ENCODE measurements at regions not wholly inside any gene's neighbourhood (a gene's known extent, or its start where the extent isn't known, plus 50 kb on each side); places are given as distances from the start of the nearest gene placed in this dataset.
"Not testable (repeated sequence)": the region's sequence is repeated elsewhere in the genome, so short reads cannot be mapped to it uniquely, and the experiment has no call there.

DNA sequence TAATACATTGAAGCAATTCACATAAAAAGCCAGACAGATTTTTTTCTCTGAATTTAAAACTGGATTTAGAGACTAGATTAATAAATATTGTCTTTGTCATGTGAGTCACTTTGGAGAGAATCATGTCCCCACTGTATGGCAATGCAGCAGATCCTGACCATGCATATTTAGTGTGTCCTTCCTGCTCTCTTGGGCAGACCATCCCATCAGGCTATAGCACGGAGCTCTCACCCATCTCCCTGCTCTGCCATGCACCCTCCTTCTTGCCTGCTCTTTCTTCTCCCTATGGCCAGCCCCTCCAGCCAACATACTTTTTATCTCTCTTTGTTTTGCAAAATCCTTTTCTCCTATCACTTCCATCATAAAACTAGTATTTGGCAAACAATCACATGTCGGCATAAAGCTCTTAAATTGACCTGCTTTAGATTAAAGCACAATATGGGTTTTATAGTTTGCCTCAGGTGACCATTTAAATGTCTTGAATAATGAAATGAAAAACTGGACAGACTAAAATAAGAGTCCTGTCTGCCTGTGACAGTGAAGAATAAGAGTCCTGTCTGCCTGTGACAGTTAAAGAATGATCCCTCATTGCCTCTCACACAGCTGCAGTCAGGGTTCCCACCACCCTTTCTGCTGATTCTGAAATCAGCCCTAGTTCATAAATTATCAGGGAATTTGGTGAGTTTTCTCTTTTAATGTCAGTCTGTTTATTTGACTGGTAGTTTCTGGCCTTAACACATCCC, 315.0 kb upstream of the PLGLB2 start:
- H3K27ac ChIP-seq (ENCODE audit: low read length); DNase-seq; H3K36me3 ChIP-seq (ENCODE audit: control insufficient read depth, insufficient read depth, low read length); H3K4me1 ChIP-seq (ENCODE audit: control insufficient read depth, insufficient read depth, low read length); H3K9me3 ChIP-seq (replicated peaks; ENCODE audit: control insufficient read depth, low read depth, low read length); H3K4me3 ChIP-seq (ENCODE audit: low read length); H3K27me3 ChIP-seq (ENCODE audit: control insufficient read depth, insufficient read depth, low read length): not testable (repeated sequence)
- no CpG with 5 or more reads among the region's 2 CpGs for WGBS (ENCODE audit: insufficient coverage)

DNA sequence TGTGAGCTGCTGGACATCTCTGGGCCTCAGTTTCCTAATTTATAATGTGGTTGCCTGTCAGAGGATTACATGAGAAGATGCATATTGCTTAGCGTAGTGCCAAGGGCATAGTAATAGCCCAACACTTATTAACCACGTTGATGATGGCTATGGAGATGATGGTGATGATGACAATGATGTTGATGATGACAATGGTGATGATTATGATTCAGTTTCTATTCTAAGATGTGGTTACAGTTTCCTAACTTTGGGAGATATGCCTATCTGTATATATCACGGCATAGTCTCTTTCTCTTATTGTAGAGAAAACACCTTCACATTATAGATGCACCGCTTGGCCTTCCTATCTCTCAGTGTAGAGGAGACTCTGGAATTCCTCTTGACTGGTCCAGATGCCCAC, 311.9 kb upstream of the PLGLB2 start:
- H3K27me3 ChIP-seq (ENCODE audit: control insufficient read depth, insufficient read depth, low read length); H3K4me1 ChIP-seq (ENCODE audit: control insufficient read depth, insufficient read depth, low read length); H3K9me3 ChIP-seq (replicated peaks; ENCODE audit: control insufficient read depth, low read depth, low read length); H3K4me3 ChIP-seq (ENCODE audit: low read length); DNase-seq; H3K36me3 ChIP-seq (ENCODE audit: control insufficient read depth, insufficient read depth, low read length); H3K27ac ChIP-seq (ENCODE audit: low read length): not testable (repeated sequence)
- WGBS (ENCODE audit: insufficient coverage) = no CpG with 5 or more reads among the region's 4 CpGs

DNA sequence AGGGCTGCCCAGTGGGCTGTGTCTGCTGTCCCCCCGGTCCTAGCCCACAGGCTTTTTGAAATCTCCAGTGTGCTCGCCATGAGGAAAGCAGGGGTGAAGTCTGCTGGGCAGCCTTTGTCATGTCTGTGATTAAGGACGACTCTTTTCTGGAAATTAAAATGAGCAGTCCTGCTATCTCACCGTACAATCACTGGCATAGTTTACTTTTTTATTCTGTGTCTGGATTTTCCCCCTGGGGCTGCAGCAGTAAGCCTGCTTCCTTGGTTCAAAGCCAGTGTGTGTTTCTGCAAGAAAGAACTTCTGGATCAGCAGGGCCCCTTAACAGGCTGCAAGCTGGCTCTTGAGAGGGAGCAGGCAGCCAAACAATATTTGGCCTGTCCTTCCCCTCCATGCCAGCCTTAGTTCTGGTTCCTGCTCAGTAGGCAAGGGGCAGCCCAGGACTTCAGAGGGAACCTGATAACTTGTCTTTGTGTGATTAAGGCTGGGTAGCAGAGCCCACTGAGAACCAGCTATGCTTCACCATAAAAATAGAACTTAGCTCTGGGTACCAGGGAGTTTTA, 310.1 kb upstream of the PLGLB2 start:
- not testable (repeated sequence) for DNase-seq; H3K4me1 ChIP-seq (ENCODE audit: control insufficient read depth, insufficient read depth, low read length); H3K4me3 ChIP-seq (ENCODE audit: low read length); H3K27me3 ChIP-seq (ENCODE audit: control insufficient read depth, insufficient read depth, low read length); H3K9me3 ChIP-seq (replicated peaks; ENCODE audit: control insufficient read depth, low read depth, low read length); H3K36me3 ChIP-seq (ENCODE audit: control insufficient read depth, insufficient read depth, low read length); H3K27ac ChIP-seq (ENCODE audit: low read length)
- no CpG with 5 or more reads among the region's 4 CpGs for WGBS (ENCODE audit: insufficient coverage)

DNA sequence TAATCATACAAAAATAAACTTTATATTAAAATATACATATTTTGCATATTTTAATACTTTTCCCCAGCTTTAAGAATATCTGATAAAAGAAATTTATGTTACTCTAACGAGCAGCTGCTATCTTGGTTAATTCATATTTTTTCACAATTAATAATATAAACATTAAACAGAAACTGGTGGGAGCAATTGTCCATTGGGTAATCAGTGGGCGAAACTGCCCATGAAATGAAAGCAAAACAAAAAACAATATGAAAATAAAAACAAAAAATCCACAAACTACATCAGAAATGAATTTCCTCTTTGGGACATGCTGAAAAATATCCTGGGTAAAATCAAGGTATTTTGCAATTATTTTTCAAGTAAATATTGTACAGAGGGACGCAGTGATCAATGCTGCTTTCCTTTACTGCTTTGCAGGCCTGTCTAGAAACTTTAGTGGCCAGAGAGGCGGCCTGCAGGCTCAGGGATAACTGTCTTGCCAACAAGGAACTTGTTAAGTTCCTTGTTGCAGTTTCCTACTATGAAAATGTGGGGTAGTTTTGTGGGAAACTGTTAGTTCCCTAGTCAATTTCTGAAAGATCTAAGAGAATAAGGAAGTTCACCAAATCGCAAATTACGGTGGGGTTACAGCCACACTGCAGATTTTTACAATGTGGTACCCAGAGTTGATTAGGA, 309.0 kb upstream of the PLGLB2 start:
- H3K27ac ChIP-seq (ENCODE audit: low read length); DNase-seq; H3K27me3 ChIP-seq (ENCODE audit: control insufficient read depth, insufficient read depth, low read length); H3K4me3 ChIP-seq (ENCODE audit: low read length); H3K4me1 ChIP-seq (ENCODE audit: control insufficient read depth, insufficient read depth, low read length); H3K36me3 ChIP-seq (ENCODE audit: control insufficient read depth, insufficient read depth, low read length); H3K9me3 ChIP-seq (replicated peaks; ENCODE audit: control insufficient read depth, low read depth, low read length): not testable (repeated sequence)
- no CpG with 5 or more reads among the region's 6 CpGs for WGBS (ENCODE audit: insufficient coverage)

DNA sequence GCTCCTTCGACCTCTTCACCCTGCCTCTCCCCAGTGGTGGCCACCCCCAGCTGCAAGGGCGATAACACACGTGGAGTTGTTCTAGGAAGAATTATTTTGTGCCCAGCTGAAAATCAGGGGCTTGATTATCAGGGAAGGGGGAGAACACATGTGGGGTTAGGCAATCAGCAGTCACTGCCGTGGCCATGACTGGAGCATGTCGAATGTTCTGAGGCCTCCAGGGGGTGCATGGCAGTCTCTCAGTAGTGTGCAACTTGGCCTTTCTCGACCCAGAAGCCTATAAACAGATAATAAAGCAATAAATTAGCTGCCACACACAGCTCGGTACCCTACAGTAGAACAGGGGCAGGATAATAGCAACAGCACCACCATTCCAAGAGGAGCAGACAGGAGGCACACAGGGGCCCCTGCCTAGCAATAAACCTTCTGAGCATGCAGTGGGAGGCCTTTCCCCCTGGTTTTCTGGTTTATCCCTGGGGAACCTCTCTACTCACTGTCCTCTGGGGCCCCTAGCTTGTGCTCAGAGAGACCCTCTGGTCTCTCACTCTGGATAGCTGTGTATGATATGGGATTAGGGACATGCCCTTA, 308.2 kb upstream of the PLGLB2 start:
- 60% methylated on average over 2 of the region's 7 CpGs for WGBS (ENCODE audit: insufficient coverage)
- not testable (repeated sequence) for H3K36me3 ChIP-seq (ENCODE audit: control insufficient read depth, insufficient read depth, low read length); H3K27ac ChIP-seq (ENCODE audit: low read length); DNase-seq; H3K27me3 ChIP-seq (ENCODE audit: control insufficient read depth, insufficient read depth, low read length); H3K4me3 ChIP-seq (ENCODE audit: low read length); H3K9me3 ChIP-seq (replicated peaks; ENCODE audit: control insufficient read depth, low read depth, low read length); H3K4me1 ChIP-seq (ENCODE audit: control insufficient read depth, insufficient read depth, low read length)

DNA sequence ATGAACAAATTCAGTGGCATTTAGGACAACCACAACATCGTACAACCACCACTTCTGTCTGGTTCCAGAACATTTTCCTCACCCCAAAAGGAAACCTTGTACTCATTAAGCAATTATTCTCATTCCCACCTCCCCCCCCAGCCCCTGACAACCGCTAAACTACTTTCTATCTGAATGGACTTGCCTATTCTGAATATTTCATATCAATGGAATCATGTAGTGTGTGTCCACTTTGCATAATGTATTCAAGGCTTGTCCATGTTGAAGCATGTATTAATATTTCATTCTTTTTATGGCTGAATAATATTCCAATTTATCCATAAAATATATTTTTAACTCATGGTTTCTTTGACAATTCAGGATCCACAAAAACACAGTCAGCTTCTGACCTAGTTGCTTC, 307.2 kb upstream of the PLGLB2 start:
- not testable (repeated sequence) for DNase-seq; H3K4me3 ChIP-seq (ENCODE audit: low read length); H3K36me3 ChIP-seq (ENCODE audit: control insufficient read depth, insufficient read depth, low read length); H3K27me3 ChIP-seq (ENCODE audit: control insufficient read depth, insufficient read depth, low read length); H3K27ac ChIP-seq (ENCODE audit: low read length); H3K9me3 ChIP-seq (replicated peaks; ENCODE audit: control insufficient read depth, low read depth, low read length); H3K4me1 ChIP-seq (ENCODE audit: control insufficient read depth, insufficient read depth, low read length)
- WGBS (ENCODE audit: insufficient coverage) = no CpG with 5 or more reads among the region's 2 CpGs

DNA sequence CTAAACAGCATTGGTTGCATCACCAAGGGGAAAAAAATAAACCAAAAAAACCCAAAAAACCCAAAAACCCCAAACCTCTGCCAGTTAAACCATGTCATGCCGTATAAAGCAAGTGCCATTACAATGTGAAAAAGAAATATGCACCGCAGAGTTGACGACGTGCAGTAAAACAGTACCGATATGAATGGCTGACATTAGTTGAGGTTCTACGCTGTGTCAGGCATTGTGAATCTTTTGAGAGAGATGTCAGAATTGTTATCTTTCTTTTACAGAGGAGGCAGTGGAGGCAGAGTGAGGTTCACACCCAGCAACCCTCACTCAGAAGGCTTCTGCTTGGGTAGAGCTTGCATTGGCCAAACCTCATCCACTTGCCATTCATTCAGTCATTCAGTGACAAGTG, 306.5 kb upstream of the PLGLB2 start:
- no CpG with 5 or more reads among the region's 6 CpGs for WGBS (ENCODE audit: insufficient coverage)
- not testable (repeated sequence) for H3K9me3 ChIP-seq (replicated peaks; ENCODE audit: control insufficient read depth, low read depth, low read length); DNase-seq; H3K4me3 ChIP-seq (ENCODE audit: low read length); H3K27me3 ChIP-seq (ENCODE audit: control insufficient read depth, insufficient read depth, low read length); H3K36me3 ChIP-seq (ENCODE audit: control insufficient read depth, insufficient read depth, low read length); H3K27ac ChIP-seq (ENCODE audit: low read length); H3K4me1 ChIP-seq (ENCODE audit: control insufficient read depth, insufficient read depth, low read length)

DNA sequence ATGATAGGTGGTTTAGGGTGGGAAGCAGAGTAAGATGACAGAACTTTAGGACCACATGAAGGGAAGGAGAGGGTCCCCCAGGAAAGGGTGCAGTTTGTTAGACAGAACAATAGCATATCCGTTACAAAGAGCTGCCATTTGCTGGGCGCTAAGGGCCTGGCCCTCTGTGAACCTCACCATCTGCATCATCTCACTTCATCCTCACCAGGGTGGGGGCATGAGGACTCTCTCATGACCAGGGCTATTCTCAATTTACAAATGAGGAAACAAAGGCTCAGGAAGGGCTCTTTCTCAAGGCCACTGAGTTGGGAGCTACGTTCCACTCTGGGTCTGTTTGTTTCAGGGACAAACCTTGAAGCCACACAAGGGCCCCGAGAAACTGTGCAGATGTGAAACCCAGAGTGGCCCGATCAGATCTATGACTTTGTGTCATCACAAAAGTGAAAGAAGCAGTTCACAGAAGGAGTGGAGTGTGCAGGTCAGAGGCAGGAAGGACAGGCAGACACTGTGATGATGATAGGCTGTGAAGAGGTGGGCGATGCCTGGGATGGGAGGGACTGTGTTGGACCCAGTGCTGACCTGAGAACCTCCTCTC, 304.8 kb upstream of the PLGLB2 start:
- not testable (repeated sequence) for DNase-seq; H3K4me1 ChIP-seq (ENCODE audit: control insufficient read depth, insufficient read depth, low read length); H3K36me3 ChIP-seq (ENCODE audit: control insufficient read depth, insufficient read depth, low read length); H3K9me3 ChIP-seq (replicated peaks; ENCODE audit: control insufficient read depth, low read depth, low read length); H3K27ac ChIP-seq (ENCODE audit: low read length); H3K4me3 ChIP-seq (ENCODE audit: low read length); H3K27me3 ChIP-seq (ENCODE audit: control insufficient read depth, insufficient read depth, low read length)
- WGBS (ENCODE audit: insufficient coverage) = no CpG with 5 or more reads among the region's 6 CpGs

DNA sequence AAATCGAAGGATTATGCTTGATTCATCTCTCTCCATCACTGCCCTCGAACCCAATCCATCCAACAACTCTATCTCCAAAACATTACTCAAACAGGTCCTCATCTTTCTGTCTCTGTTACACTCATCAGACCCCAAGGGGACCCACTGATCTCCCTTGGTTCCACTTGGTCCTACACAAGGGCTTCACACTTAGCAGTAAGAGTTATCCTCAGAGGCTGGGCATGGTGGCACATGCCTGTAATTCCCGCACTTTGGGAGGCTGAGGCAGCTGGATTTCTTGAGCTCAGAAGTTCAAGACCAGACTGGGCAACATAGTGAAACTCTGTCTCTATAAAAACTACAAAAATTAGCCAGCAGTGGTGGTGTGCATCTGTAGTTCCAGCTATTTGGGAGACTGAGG, 302.9 kb upstream of the PLGLB2 start:
- H3K4me3 ChIP-seq (ENCODE audit: low read length) = not testable (repeated sequence)
- WGBS (ENCODE audit: insufficient coverage) = no CpG with 5 or more reads among the region's 3 CpGs

DNA sequence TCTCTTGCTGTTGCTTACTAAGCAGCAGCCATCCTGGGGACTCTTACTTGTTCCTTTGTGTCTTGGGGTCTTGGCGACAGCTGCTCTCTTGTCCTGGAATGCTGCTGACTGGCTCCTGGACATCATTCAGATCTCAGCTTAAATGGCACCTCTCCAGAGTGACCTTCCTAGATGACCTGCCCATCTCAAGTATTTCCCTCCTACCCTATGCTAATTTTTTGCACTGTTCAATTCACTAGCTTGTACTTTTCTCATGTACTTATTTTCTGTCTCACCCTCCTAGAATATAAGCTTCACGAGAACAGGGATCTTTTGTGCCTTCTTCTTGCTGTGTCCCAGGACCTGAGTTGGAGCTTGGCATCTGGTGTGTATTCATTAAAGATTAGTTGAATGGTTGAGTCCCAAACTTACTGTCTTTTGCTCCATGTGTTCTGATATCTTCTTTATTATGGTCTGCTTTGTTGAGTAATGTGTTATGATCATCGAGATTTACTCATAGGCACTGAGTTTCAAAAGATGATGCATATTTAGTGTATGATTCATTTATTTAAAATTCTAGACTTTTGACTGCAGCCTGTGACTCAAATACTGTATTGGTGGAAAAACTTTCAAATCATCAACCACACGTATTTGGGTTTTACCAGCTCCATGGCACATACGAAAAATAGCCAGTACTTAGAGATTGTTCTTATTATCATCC, 302.1 kb upstream of the PLGLB2 start:
- not testable (repeated sequence) for H3K36me3 ChIP-seq (ENCODE audit: control insufficient read depth, insufficient read depth, low read length)
- no CpG with 5 or more reads among the region's 5 CpGs for WGBS (ENCODE audit: insufficient coverage)

More for the DNA sequence above, 302.9 kb upstream of the PLGLB2 start:
- not testable (repeated sequence) for H3K27me3 ChIP-seq (ENCODE audit: control insufficient read depth, insufficient read depth, low read length); H3K27ac ChIP-seq (ENCODE audit: low read length); H3K36me3 ChIP-seq (ENCODE audit: control insufficient read depth, insufficient read depth, low read length); DNase-seq; H3K9me3 ChIP-seq (replicated peaks; ENCODE audit: control insufficient read depth, low read depth, low read length); H3K4me1 ChIP-seq (ENCODE audit: control insufficient read depth, insufficient read depth, low read length)

More for the DNA sequence above, 302.1 kb upstream of the PLGLB2 start:
- H3K4me1 ChIP-seq (ENCODE audit: control insufficient read depth, insufficient read depth, low read length); H3K9me3 ChIP-seq (replicated peaks; ENCODE audit: control insufficient read depth, low read depth, low read length); H3K27ac ChIP-seq (ENCODE audit: low read length); H3K4me3 ChIP-seq (ENCODE audit: low read length); DNase-seq; H3K27me3 ChIP-seq (ENCODE audit: control insufficient read depth, insufficient read depth, low read length): not testable (repeated sequence)
